Neural crest cell (in vitro differentiated cells): ENCODE measurements at regions not wholly inside any gene's neighbourhood (a gene's known extent, or its start where the extent isn't known, plus 50 kb on each side); places are given as distances from the start of the nearest gene placed in this dataset.

ENCODE experiments used
- DNase-seq: peaks from one replicate; pipeline ENCODE4 v3.0.0; 2021; ENCODE audit warnings: low read depth, mixed read lengths, low spot score
- H3K27ac Mint-ChIP-seq: one replicate; pipeline ENCODE4 v1.8.0; 2021; ENCODE audit warnings: mild to moderate bottlenecking, mixed read lengths; ENCODE audit not compliant: unreplicated experiment
- H3K27me3 Mint-ChIP-seq: 2 replicates; pipeline ENCODE4 v1.8.0; 2021; ENCODE audit warnings: low read depth, mild to moderate bottlenecking, mixed read lengths
- H3K36me3 Mint-ChIP-seq: 2 replicates; pipeline ENCODE4 v1.8.0; 2021; ENCODE audit warnings: low read depth, mild to moderate bottlenecking, mixed read lengths
- H3K4me1 Mint-ChIP-seq: 2 replicates; pipeline ENCODE4 v1.8.0; 2021; ENCODE audit warnings: mixed read lengths
- H3K4me3 Mint-ChIP-seq: one replicate; pipeline ENCODE4 v1.8.0; 2021; ENCODE audit warnings: mild to moderate bottlenecking, mixed read lengths
- H3K9me3 Mint-ChIP-seq: 2 replicates; pipeline ENCODE4 v1.8.0; 2021; ENCODE audit warnings: mixed read lengths
- CTCF ChIP-seq: fragments of 200-600 bp; sonication (generic); conservative IDR thresholded peaks from 2 replicates; pipeline ENCODE4 v1.5.0; 2021; ENCODE audit warnings: antibody characterized with exemption, mild to moderate bottlenecking

DNA sequence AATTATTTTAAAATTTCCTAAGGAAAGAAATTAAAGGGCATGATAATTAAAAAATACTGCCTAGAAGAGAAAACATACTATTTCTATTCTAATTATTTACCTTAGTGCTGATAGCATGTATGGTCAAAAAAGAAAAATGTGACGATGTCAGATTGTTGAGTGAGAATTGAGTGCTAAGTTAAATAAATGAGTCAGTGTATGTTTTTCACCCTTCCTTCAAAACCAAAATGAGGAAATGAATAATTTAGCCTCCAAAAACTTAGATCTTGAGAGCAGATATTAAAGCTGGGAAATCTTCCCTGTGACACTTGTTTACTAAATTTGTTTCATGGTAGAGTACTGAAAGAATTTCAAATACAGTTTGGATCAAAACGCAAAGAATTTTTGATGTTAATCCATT lies 58.6 kb upstream of the NYAP2 start:
- Mint-ChIP-seq H3K36me3 (peaks cover 3% of the 10 kb centered on the region), H3K9me3 (peaks cover 4% of the 10 kb centered on the region), H3K4me3 (no peak overlapping the region), H3K4me1 (peaks cover 16% of the 10 kb centered on the region), H3K27ac (no peak overlapping the region), H3K27me3 (no peaks in the 10 kb centered on the region)
- DNase-seq = no peak
- no peak for TF ChIP-seq CTCF

DNA sequence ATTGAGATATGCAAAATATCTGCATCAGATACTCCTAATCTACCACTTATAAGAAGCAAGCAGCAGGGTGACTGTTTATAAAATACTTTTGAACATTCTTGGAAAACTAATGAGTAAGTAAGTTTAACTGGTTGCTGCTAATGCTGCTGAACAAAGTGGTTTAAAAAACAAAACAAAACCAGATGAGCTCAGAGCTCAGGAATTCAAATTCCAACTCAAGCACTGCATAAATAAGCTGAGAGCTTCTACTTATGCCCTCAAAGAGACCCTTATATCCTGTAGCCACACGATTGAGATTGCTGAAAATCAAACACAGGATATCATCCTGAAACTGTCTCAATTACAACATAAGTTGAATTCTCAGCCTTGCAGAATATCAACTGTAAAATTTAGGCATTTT lies 62.3 kb upstream of the NYAP2 start:
- Mint-ChIP-seq H3K4me3 (no peak overlapping the region), H3K27me3 (no peaks in the 10 kb centered on the region), H3K27ac (no peak overlapping the region), H3K4me1 (peaks cover 16% of the 10 kb centered on the region), H3K36me3 (peaks cover 3% of the 10 kb centered on the region), H3K9me3 (peaks cover 2% of the 10 kb centered on the region)
- no peak for DNase-seq
- TF ChIP-seq CTCF = no peak

DNA sequence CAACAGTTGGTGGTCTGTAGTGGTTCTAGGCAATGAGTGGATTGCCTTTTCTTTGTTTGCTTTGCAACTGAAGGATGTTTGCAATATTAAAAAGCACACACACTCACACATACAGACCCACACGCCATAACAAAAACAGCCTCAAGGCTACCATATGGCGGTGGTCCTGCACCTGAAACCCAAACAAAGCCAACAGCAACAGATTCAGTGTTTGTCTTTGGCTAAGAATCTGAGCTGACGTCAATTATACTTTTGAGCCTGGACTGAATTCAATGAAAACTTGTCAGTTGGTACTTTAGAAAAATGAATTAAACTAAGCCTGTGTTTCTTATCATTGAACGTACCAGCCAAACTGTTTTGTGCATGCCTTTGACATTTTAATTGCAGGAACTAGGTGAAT lies 65.0 kb upstream of the NYAP2 start:
- no peak for TF ChIP-seq CTCF
- Mint-ChIP-seq H3K4me3 (no peak overlapping the region), H3K36me3 (peaks cover 3% of the 10 kb centered on the region), H3K27me3 (no peaks in the 10 kb centered on the region), H3K27ac (no peak overlapping the region), H3K4me1 (peaks cover 16% of the 10 kb centered on the region), H3K9me3 (peaks cover 4% of the 10 kb centered on the region)
- no peak for DNase-seq

DNA sequence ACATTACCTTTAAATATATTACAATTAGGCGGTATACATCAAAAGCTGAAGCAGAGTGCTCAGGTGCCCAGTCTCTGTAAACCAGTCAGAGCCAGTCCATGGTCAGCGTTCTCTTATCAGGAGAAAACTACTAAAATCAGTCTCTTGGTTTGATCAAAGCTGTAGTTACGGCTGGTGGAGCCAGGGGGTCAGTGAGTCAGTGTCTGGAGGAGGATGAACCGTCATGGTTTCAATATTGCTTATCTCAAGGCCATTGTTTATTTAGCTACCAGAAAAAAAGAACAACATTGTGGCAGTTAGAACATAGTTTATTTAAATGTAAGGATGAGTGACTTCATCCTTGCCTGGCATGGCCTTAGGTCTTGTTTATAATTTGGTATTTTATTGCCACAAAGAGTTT lies 71.3 kb upstream of the NYAP2 start:
- Mint-ChIP-seq H3K27me3 (no peaks in the 10 kb centered on the region), H3K9me3 (peaks cover 2% of the 10 kb centered on the region), H3K4me3 (no peak overlapping the region), H3K4me1 (no peaks in the 10 kb centered on the region), H3K27ac (no peak overlapping the region), H3K36me3 (no peaks in the 10 kb centered on the region)
- no peak for DNase-seq
- no peak for TF ChIP-seq CTCF

- no peaks in the 10 kb centered on the region for H3K36me3 Mint-ChIP-seq
- no peak overlapping the region for H3K27ac Mint-ChIP-seq
- H3K4me1 Mint-ChIP-seq = no peaks in the 10 kb centered on the region
- H3K9me3 Mint-ChIP-seq = peaks cover 2% of the 10 kb centered on the region
- DNase-seq = no peak
- H3K27me3 Mint-ChIP-seq = no peaks in the 10 kb centered on the region
- TF ChIP-seq CTCF = no peak
- no peak overlapping the region for H3K4me3 Mint-ChIP-seq
Observed at GRCh38 chr2:225326969-225327368, 72.5 kb upstream of the NYAP2 start.

DNA sequence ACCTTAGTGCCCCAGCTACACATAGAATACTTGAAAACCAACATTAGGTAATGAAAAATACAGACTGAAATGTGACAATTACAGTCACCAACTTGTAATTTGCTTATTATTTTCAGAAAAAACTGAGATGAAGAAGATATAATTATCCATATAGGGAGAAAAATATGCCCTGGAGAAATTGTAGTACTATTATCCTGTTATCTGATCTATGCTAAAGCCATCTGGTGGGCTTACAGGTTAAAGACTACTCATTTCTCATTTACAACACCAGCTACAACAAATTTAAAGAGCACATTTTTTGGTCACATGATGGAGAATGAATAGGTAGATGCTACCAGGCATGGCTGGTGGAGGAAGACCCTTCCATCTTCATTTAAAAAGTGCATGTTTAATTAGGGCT lies 79.6 kb upstream of the NYAP2 start:
- peaks cover 2% of the 10 kb centered on the region for H3K36me3 Mint-ChIP-seq
- H3K4me1 Mint-ChIP-seq = no peaks in the 10 kb centered on the region
- no peaks in the 10 kb centered on the region for H3K9me3 Mint-ChIP-seq
- H3K4me3 Mint-ChIP-seq = no peak overlapping the region
- H3K27me3 Mint-ChIP-seq = no peaks in the 10 kb centered on the region
- no peak for DNase-seq
- TF ChIP-seq CTCF = no peak
- no peak overlapping the region for H3K27ac Mint-ChIP-seq
